ENCODE measurements at regions not wholly inside any gene's neighbourhood (a gene's known extent, or its start where the extent isn't known, plus 50 kb on each side); places are given as distances from the start of the nearest gene placed in this dataset.

- no peaks in the 10 kb centered on the region for H3K79me2 ChIP-seq (ENCODE audit: insufficient read depth, low read length)
- H3K4me2 ChIP-seq (ENCODE audit: low read length), result no peak overlapping the region
- H3K27ac ChIP-seq (ENCODE audit: low read depth, low read length, poor library complexity, severe bottlenecking), result no peak overlapping the region
- no peaks in the 10 kb centered on the region for H3K9me2 ChIP-seq (ENCODE audit: low read depth, low read length)
- TF ChIP-seq CTCF (IDR thresholded peaks at IDR 0.05; ENCODE audit: low read length) (no peak), EZH2 (IDR thresholded peaks at IDR 0.05; ENCODE audit: borderline replicate concordance, low read length) (no peak)
- no peak overlapping the region for H3K4me3 ChIP-seq (ENCODE audit: low read depth, low read length, poor library complexity, severe bottlenecking)
- no peak overlapping the region for H2AFZ ChIP-seq (ENCODE audit: low read length)
- no peaks in the 10 kb centered on the region for H3K27me3 ChIP-seq (ENCODE audit: insufficient read depth, low read length)
- no peak overlapping the region for H3K9ac ChIP-seq (ENCODE audit: low read length)
- no peaks in the 10 kb centered on the region for H3K4me1 ChIP-seq (ENCODE audit: insufficient read depth, low read length, severe bottlenecking)
- H3F3A ChIP-seq (ENCODE audit: insufficient read depth, low read length), result no peaks in the 10 kb centered on the region
- H3K36me3 ChIP-seq (ENCODE audit: insufficient read depth, low read length), result no peaks in the 10 kb centered on the region
- no peaks in the 10 kb centered on the region for H4K20me1 ChIP-seq (ENCODE audit: insufficient read depth, low read length)
- H3K9me3 ChIP-seq (ENCODE audit: low read length), result no peaks in the 10 kb centered on the region
Measured at GRCh38 chr4:31598639-31599038, 878.5 kb downstream of the PCDH7 start.

GRCh38 chr4:31601793-31602192 is 881.6 kb downstream of the PCDH7 start:
- Histone ChIP-seq H3K79me2 (ENCODE audit: insufficient read depth, low read length) (no peaks in the 10 kb centered on the region), H3K9me2 (ENCODE audit: low read depth, low read length) (no peaks in the 10 kb centered on the region), H4K20me1 (ENCODE audit: insufficient read depth, low read length) (no peaks in the 10 kb centered on the region), H3F3A (ENCODE audit: insufficient read depth, low read length) (no peaks in the 10 kb centered on the region), H3K27me3 (ENCODE audit: insufficient read depth, low read length) (no peaks in the 10 kb centered on the region), H3K36me3 (ENCODE audit: insufficient read depth, low read length) (no peaks in the 10 kb centered on the region), H2AFZ (ENCODE audit: low read length) (no peak overlapping the region), H3K4me2 (ENCODE audit: low read length) (no peak overlapping the region), H3K9me3 (ENCODE audit: low read length) (no peaks in the 10 kb centered on the region), H3K27ac (ENCODE audit: low read depth, low read length, poor library complexity, severe bottlenecking) (no peak overlapping the region), H3K4me3 (ENCODE audit: low read depth, low read length, poor library complexity, severe bottlenecking) (no peak overlapping the region), H3K4me1 (ENCODE audit: insufficient read depth, low read length, severe bottlenecking) (no peaks in the 10 kb centered on the region), H3K9ac (ENCODE audit: low read length) (no peak overlapping the region)
- TF ChIP-seq CTCF (IDR thresholded peaks at IDR 0.05; ENCODE audit: low read length) (no peak), EZH2 (IDR thresholded peaks at IDR 0.05; ENCODE audit: borderline replicate concordance, low read length) (no peak)

GRCh38 chr4:31613946-31614623 is 893.9 kb downstream of the PCDH7 start:
- no peak overlapping the region for H3K9ac ChIP-seq (ENCODE audit: low read length)
- H2AFZ ChIP-seq (ENCODE audit: low read length), result no peak overlapping the region
- no peaks in the 10 kb centered on the region for H3K9me3 ChIP-seq (ENCODE audit: low read length)
- no peak overlapping the region for H3K4me2 ChIP-seq (ENCODE audit: low read length)
- TF ChIP-seq EZH2 (IDR thresholded peaks at IDR 0.05; ENCODE audit: borderline replicate concordance, low read length) (no peak), CTCF (IDR thresholded peaks at IDR 0.05; ENCODE audit: low read length) (no peak)
- no peaks in the 10 kb centered on the region for H3K79me2 ChIP-seq (ENCODE audit: insufficient read depth, low read length)
- no peaks in the 10 kb centered on the region for H3K27me3 ChIP-seq (ENCODE audit: insufficient read depth, low read length)
- no peak overlapping the region for H3K4me3 ChIP-seq (ENCODE audit: low read depth, low read length, poor library complexity, severe bottlenecking)
- no peaks in the 10 kb centered on the region for H3K9me2 ChIP-seq (ENCODE audit: low read depth, low read length)
- no peaks in the 10 kb centered on the region for H3K4me1 ChIP-seq (ENCODE audit: insufficient read depth, low read length, severe bottlenecking)
- no peaks in the 10 kb centered on the region for H4K20me1 ChIP-seq (ENCODE audit: insufficient read depth, low read length)
- H3K27ac ChIP-seq (ENCODE audit: low read depth, low read length, poor library complexity, severe bottlenecking), result no peak overlapping the region
- H3K36me3 ChIP-seq (ENCODE audit: insufficient read depth, low read length), result no peaks in the 10 kb centered on the region
- no peaks in the 10 kb centered on the region for H3F3A ChIP-seq (ENCODE audit: insufficient read depth, low read length)

All from OCI-LY1 (cell line).